PC-9 (cell line): ENCODE measurements at regions not wholly inside any gene's neighbourhood (a gene's known extent, or its start where the extent isn't known, plus 50 kb on each side); places are given as distances from the start of the nearest gene placed in this dataset.

Source experiments
- BruUV-seq: library from RNA; stranded (reverse); fragments of 400-500 nt; replicated peaks from 2 replicates; lab custom pipeline; 2021; lab: Mats Ljungman, UMichigan
- CTCF ChIA-PET: fragments of 300-600 bp; sonication (Branson Sonifier 250); formaldehyde crosslinking; loops from one replicate; lab custom pipeline; 2022; ENCODE audit warnings: antibody characterized with exemption; lab: Charles Lee
- POLR2A ChIA-PET: fragments of 300-600 bp; sonication (Branson Sonifier 250); formaldehyde crosslinking; loops from one replicate; lab custom pipeline; 2022; ENCODE audit warnings: antibody characterized with exemption; ENCODE audit not compliant: unreplicated experiment; lab: Charles Lee
- DNase-seq, 2 experiments: peaks; one replicate each; pipeline versions ENCODE4 v3.0.0 to v3.0.0-alpha.2; 2015 to 2022; ENCODE audit warnings: mixed read lengths in 1 of 2
- H2AFZ ChIP-seq: fragments of 200-600 bp; sonication (generic); 2 replicates; pipeline ENCODE4 v1.8.1; 2017; ENCODE audit warnings: antibody characterized with exemption
- H3F3A ChIP-seq: fragments of 200-600 bp; sonication (generic); 2 replicates; pipeline ENCODE4 v1.8.1; 2017; ENCODE audit warnings: antibody characterized with exemption, mild to moderate bottlenecking, low read depth; ENCODE audit not compliant: insufficient read depth
- H3K27ac ChIP-seq: fragments of 200-600 bp; sonication (generic); 2 replicates; pipeline ENCODE4 v1.6.1; 2016; ENCODE audit warnings: mixed run types
- H3K27me3 ChIP-seq: fragments of 200-600 bp; sonication (generic); 2 replicates; pipeline ENCODE4 v1.6.1; 2016; ENCODE audit warnings: low read depth, mixed run types; ENCODE audit not compliant: insufficient read depth
- H3K36me3 ChIP-seq: fragments of 200-600 bp; sonication (generic); 2 replicates; pipeline ENCODE4 v1.6.1; 2016; ENCODE audit warnings: low read depth, mixed run types
- H3K4me1 ChIP-seq: fragments of 200-600 bp; sonication (generic); replicated peaks from 2 replicates; pipeline ENCODE4 v1.6.1; 2016; ENCODE audit warnings: mixed run types; ENCODE audit not compliant: insufficient read depth
- H3K4me2 ChIP-seq: fragments of 200-600 bp; sonication (generic); 2 replicates; pipeline ENCODE4 v1.6.1; 2017; ENCODE audit warnings: mixed run types
- H3K4me3 ChIP-seq: fragments of 200-600 bp; sonication (generic); 2 replicates; pipeline ENCODE4 v1.6.1; 2016; ENCODE audit warnings: mixed run types
- H3K79me2 ChIP-seq: fragments of 200-600 bp; sonication (generic); 2 replicates; pipeline ENCODE4 v1.6.1; 2017; ENCODE audit warnings: low read depth, mixed run types
- H3K9me2 ChIP-seq: fragments of 200-600 bp; sonication (generic); 2 replicates; pipeline ENCODE4 v1.8.1; 2017; ENCODE audit warnings: mild to moderate bottlenecking; ENCODE audit not compliant: insufficient read depth
- H3K9me3 ChIP-seq: fragments of 200-600 bp; sonication (generic); 2 replicates; pipeline ENCODE4 v1.8.1; 2016; ENCODE audit warnings: low read depth; ENCODE audit not compliant: insufficient read depth
- H4K20me1 ChIP-seq: fragments of 200-600 bp; sonication (generic); 2 replicates; pipeline ENCODE4 v1.8.1; 2017; ENCODE audit not compliant: insufficient read depth
- CTCF ChIP-seq: fragments of 200-600 bp; sonication (generic); conservative IDR thresholded peaks from 2 replicates; pipeline ENCODE4 v1.6.1; 2017; ENCODE audit warnings: mixed run types, antibody characterized with exemption, mild to moderate bottlenecking, moderate library complexity
- EZH2 ChIP-seq: fragments of 200-600 bp; sonication (generic); IDR thresholded peaks from 2 replicates; pipeline ENCODE4 v1.8.0; 2017; ENCODE audit warnings: antibody characterized with exemption, low read depth
- intact Hi-C: fragments of 100-400 bp; cut with micrococcal nuclease; formaldehyde crosslinking; loops from one replicate; pipeline ENCODE4 v1.10.0; 2022; ENCODE audit not compliant: unreplicated experiment

- Histone ChIP-seq H3F3A (no peaks in the 10 kb centered on the region), H3K79me2 (no peaks in the 10 kb centered on the region), H3K27ac (no peak overlapping the region), H3K4me3 (no peak overlapping the region), H3K36me3 (no peaks in the 10 kb centered on the region), H3K9me3 (no peaks in the 10 kb centered on the region), H2AFZ (no peak overlapping the region), H3K9me2 (no peaks in the 10 kb centered on the region), H3K27me3 (peaks cover 33% of the 10 kb centered on the region), H4K20me1 (no peaks in the 10 kb centered on the region), H3K4me1 (no peaks in the 10 kb centered on the region), H3K4me2 (no peak overlapping the region)
- intact Hi-C loops = no loop called here
- CTCF ChIA-PET = no interaction called here
- POLR2A ChIA-PET = no interaction called here
- TF ChIP-seq CTCF (no peak), EZH2 (no peak)
- no peak for DNase-seq
- BruUV-seq = no TSS peak
Measured at GRCh38 chr12:24444634-24445033, 495.2 kb upstream of the SOX5 start.

GRCh38 chr12:24441458-24441857 is 492.0 kb upstream of the SOX5 start:
- ChIA-PET POLR2A (no interaction called here), CTCF (no interaction called here)
- no peaks in the 10 kb centered on the region for H4K20me1 ChIP-seq
- H3K9me3 ChIP-seq = no peaks in the 10 kb centered on the region
- H3F3A ChIP-seq = no peaks in the 10 kb centered on the region
- H3K79me2 ChIP-seq = no peaks in the 10 kb centered on the region
- no peak for TF ChIP-seq EZH2
- no peak overlapping the region for H3K4me3 ChIP-seq
- H3K9me2 ChIP-seq = no peaks in the 10 kb centered on the region
- DNase-seq = no peak
- H3K4me2 ChIP-seq = no peak overlapping the region
- H3K27me3 ChIP-seq = peaks cover 20% of the 10 kb centered on the region
- H2AFZ ChIP-seq = no peak overlapping the region
- H3K27ac ChIP-seq = no peak overlapping the region
- intact Hi-C loops = no loop called here
- BruUV-seq = no TSS peak
- no peaks in the 10 kb centered on the region for H3K4me1 ChIP-seq
- no peaks in the 10 kb centered on the region for H3K36me3 ChIP-seq

- CTCF ChIA-PET = no interaction called here
- POLR2A ChIA-PET = no interaction called here
- intact Hi-C loops = no loop called here
Measured at GRCh38 chr12:24436667-24437066, 487.2 kb upstream of the SOX5 start.

More at GRCh38 chr12:24436667-24437066, 487.2 kb upstream of the SOX5 start:
- BruUV-seq = no TSS peak
- Histone ChIP-seq H4K20me1 (no peaks in the 10 kb centered on the region), H3K27me3 (peaks cover 11% of the 10 kb centered on the region), H3K4me3 (no peak overlapping the region), H3K9me2 (no peaks in the 10 kb centered on the region), H2AFZ (no peak overlapping the region), H3K4me2 (no peak overlapping the region), H3K9me3 (no peaks in the 10 kb centered on the region), H3K36me3 (no peaks in the 10 kb centered on the region), H3F3A (no peaks in the 10 kb centered on the region), H3K79me2 (no peaks in the 10 kb centered on the region), H3K27ac (no peak overlapping the region), H3K4me1 (no peaks in the 10 kb centered on the region)
- DNase-seq = no peak
- no peak for TF ChIP-seq EZH2
- no peak for TF ChIP-seq CTCF
